ENCODE measurements at regions not wholly inside any gene's neighbourhood (a gene's known extent, or its start where the extent isn't known, plus 50 kb on each side); places are given as distances from the start of the nearest gene placed in this dataset.
"Not testable (repeated sequence)": the region's sequence is repeated elsewhere in the genome, so short reads cannot be mapped to it uniquely, and the experiment has no call there.

DNA sequence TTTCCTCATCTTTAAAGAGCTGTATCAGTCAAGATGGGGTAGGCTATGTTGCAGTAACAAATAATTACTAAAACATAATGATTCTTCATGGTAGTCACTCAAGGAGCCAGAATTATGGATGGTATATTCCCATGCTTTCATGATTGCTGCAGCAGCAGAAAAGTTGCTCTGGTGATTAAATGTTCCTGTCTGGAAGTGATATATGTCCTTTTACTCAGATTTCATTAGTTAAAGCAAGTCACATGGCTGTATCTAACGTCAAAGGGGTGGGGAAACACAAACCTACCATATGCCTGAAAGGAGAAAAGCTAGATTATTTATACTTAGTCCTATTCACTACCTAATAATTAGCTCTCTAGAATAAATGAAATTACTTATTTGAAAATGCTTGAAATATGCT is 594.7 kb downstream of the SOX5 start:
- intact Hi-C loops (cut with micrococcal nuclease) = no loop called here

DNA sequence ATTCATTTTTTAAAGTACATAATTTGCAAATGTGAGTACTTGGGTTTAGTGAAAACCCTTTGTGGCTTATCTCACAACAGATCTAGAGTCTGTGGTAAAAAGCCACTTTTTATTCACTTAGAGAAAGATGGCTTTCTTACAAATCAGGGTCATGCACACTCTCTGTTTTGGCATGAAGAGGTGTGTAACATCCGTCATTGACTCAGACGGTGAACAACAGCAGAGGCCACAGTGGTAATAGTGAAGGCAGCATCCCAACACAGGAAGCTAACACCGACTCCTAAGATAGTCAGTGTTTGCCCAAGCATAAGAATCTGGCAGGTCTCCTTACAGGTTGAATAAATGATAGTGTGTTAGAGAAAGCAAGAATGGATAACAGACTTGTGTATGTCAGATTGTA is 593.0 kb downstream of the SOX5 start:
- intact Hi-C loops (cut with micrococcal nuclease) = no loop called here

DNA sequence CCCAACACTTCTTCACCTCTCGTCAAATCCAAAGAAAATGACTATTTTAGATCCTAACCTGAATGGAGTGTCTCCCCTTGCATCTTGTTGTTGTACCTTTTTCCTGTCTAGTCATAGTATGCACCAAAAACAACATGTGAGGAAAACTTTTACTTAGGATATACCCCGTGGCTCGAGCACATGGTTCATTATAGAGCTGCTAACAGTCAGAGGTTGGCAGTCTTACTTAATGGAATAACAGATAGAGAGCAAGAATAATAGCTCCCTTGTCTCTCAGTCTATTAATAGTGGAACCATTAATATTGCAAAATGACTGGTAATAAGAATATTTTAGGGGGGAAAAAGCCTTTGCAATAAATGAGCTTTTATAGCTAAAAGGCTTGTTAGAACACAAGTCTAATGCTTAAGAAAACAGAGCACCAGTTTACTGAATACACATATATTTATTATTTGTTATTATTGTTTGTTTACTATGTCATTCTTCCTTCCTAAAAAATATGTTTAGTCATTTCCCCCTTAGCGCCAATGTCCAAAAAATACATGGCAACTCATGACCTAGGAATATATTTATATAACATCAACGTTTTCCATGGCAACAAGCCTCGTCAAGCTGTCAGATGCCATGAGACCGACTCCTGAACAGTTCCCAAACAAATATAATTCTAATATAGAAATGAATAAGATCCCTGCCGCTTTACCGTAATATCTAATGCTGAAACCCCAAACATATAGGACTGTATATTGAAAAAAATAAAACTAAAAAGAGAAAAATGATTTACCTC is 592.4 kb downstream of the SOX5 start:
- intact Hi-C loops (cut with micrococcal nuclease) = no loop called here

DNA sequence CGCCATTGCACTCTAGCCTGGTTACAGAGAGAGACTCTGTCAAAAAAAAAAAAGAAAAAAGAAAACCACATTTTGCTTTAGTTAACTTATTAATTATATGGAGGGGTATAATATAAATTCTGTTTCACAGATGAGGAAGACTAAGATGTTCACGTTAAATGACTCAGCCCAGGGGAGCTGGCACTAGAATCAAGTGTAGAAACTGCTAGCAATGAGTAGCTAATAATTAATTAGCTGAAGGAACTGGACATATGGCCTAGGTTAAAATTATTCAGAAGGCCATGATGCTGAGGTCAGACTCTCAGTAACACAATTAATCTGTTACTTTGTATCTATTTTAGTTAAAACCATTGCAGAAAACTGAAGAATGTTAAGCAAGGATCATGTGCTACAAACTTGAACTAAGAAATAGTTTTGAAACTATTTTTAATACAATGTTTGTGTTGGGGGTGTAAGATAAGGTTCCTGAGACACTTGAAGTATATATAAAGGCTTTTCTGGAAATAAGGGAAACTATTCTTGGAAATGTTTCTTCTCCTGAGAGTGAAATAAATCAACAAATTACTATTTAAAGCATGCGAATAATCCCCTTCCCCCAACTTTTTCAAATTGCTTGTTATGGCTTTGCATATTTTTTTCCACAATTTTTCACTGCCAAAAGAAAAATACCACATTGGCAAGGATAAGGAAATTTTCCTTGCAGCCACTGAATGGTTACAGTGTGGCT is 589.3 kb downstream of the SOX5 start:
- intact Hi-C loops (cut with micrococcal nuclease) = no loop called here

DNA sequence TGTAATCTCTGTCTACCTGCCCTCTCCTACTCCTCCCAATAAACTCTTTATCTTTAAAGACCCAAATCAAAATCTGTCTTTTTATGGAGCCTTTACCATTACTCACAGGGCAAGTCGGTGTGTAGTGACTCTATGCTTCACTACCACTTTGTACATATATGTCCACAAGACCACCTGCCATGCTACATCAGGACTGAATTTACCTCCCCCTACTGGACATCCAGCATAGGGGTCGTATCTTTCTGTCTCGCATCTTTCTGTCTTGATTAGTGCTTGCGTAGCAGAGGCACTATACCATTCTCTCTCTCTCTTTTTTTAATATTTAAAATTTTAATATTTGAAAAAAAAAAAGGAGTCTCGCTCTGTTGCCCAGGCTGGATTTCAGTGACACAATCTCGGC is 587.5 kb downstream of the SOX5 start:
- intact Hi-C loops (cut with micrococcal nuclease) = no loop called here

DNA sequence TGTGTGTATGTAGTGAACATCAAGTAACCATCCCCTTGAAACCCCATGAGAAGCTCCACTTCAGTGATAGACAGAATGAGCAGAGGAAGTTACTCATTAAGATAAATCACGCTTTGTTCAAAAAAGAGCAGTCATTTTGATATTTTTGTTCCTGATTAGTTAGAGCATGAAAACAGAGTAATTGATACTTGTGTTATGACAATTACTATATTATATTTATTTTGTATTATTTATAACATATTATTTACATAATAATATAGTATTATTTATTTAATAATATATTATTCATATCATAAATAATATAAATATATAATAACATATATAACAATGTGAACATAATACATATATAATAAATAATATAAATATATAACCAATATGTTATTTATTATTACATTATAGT is 580.9 kb downstream of the SOX5 start:
- intact Hi-C loops (cut with micrococcal nuclease) = no loop called here

DNA sequence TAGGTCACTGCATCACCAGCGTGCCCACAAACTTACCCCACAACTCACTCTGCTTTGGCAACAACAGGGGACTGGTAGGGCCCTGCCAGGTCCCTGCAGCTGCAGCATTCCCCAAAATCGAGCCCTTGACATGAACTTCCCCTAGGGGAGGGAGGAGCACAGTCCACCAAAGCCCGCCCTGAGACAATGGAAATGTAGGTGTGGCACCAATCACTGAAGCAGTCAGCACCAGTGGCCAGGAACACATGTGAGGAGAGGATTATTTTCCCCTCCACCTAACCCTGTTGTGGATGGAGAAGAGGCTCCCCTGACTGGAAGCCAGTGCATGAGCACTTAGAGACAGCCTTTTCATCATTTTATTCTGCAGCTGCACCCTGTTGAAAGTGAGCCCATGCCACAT is 573.8 kb downstream of the SOX5 start:
- intact Hi-C loops (cut with micrococcal nuclease) = no loop called here

DNA sequence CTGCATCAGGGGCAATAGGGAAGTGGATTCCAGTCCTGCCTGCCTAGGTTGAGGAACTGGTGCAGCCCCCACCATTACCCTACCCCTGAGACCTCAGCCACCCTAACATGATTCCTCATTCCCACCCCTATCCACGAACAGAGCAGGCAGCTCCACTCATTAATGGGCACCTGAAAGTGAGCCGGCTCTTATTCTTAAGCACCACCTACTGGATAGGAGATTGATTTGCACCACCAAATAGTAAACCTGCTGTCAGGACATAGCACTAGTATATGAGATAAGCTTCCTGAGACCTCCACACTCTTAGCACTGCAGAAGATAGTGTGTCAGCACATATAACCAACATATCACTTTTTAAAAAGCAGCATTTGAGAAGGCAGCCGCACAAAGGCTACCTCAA is 573.2 kb downstream of the SOX5 start:
- intact Hi-C loops (cut with micrococcal nuclease) = no loop called here

DNA sequence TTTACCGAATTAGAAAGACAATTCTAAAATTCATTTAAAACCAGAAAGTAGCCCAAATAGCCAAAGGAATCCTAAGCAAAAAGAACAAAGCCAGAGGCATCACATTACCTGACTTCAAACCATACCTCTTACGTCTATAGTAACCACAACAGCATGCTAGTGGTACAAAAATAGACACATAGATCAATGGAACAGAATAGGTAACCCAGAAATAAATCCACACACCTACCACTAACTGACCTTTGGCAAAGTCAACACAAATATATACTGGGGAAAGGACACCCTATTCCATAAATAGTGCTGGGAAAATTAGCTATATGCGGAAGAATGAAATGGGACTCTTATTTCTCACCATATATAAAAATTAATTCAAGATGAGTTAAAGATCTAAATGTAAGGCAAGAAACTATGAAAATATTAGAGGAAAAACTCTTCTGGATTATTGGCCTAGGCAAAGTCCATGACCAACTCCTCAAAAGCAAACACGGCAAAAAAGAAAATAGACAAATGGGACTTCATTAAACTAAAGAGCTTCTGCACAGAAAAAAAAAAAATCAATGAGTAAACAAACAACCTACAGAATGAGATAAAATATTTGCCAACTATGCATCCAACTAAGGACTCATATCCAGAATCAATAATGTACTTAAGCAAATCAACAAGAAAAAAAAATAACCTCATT is 568.9 kb downstream of the SOX5 start:
- intact Hi-C loops (cut with micrococcal nuclease) = no loop called here

DNA sequence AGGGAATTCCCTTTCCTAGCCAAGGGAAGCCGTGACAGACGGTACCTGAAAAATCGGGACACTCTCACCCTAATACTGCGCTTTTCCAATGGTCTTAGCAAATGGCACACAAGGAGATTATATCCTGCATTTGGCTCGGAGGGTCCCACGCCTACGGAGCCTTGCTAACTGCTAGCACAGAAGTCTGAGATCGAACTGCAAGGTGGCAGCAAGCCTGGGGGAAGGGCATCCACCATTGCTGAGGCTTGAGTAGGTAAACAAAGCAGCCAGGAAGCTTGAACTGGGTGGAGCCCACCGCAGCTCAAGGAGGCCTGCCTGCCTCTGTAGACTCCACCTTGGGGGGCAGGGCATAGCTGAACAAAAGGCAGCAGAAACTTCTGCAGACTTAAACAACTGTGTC is 560.6 kb downstream of the SOX5 start:
- intact Hi-C loops (cut with micrococcal nuclease) = not testable (repeated sequence)

DNA sequence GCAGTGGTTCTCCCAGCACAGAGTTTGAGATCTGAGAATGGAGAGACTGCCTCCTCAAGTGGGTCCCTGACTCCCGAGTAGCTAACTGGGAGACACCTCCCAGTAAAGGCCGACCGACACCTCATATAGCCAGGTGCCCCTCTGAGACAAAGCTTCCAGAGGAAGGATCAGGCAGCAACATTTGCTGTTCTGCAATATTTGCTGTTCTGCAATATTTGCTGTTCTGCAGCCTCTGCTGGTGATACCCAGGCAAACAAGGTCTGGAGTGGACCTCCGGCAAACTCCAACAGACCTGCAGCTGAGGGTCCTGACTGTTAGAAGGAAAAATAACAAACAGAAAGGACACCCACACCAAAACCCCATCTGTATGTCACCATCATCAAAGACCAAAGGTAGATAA is 560.2 kb downstream of the SOX5 start:
- intact Hi-C loops (cut with micrococcal nuclease) = not testable (repeated sequence)

DNA sequence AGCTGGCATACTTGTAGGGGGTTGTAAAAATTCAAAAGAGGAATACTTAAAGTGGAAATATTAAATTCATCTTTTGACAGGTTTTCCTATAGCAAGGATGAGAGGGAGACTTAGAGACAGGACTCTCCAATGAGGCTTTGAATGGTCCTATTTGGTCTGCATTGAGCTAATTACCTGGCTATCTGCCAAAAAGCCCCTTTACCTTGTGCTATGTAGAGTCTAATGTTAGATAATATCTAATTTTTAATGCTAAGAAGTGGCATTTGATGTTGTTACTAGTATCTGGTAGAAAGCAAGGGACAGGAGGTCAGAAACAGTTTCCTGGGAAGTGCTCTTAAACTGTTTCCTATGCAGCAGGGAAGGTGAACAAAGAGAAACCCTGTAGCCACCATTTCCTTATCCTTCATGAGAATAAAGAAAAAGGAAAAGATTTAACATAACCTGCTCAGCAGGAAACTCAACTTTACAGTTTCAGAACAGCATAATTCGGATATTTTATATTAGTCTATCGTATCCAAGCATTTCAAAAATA is 550.0 kb downstream of the SOX5 start:
- intact Hi-C loops (cut with micrococcal nuclease) = no loop called here

DNA sequence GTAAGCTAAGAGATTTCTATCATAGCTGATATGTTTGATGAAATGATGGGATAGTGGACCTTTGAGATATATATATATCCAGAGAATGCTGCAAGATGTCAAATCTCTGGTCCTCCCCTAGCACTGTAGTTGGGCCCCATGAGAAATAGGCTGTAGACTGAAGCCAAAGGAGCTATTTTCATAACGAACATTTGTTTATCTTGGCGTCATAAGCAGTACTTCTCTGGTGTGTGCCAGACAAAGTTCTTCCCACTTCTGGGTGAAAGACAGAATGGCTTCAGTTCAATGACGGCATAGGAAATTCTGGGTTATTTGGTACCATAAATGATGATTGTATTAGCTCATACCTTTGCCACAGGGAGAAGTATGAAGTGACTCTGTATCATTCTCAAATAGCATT is 534.3 kb downstream of the SOX5 start:
- intact Hi-C loops (cut with micrococcal nuclease) = no loop called here

DNA sequence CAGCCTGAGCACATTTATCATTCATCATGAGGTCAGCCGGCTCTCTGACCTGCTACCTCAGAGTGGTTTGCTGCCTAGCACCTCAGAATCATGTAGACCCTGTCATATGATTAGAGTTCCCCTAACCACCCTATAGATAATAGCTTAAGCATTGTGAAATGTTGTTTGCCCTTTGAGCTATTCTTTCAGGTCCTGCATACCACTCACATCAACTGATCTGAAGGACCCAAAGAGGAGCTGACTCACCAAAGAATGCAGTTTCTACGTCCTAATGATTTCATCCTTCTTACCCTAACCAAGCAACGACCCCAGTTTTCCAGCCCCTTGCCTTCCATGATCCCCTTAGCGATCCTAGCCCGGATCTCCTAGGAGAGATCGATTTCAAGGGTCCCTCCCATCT is 527.9 kb downstream of the SOX5 start:
- intact Hi-C loops (cut with micrococcal nuclease) = no loop called here

DNA sequence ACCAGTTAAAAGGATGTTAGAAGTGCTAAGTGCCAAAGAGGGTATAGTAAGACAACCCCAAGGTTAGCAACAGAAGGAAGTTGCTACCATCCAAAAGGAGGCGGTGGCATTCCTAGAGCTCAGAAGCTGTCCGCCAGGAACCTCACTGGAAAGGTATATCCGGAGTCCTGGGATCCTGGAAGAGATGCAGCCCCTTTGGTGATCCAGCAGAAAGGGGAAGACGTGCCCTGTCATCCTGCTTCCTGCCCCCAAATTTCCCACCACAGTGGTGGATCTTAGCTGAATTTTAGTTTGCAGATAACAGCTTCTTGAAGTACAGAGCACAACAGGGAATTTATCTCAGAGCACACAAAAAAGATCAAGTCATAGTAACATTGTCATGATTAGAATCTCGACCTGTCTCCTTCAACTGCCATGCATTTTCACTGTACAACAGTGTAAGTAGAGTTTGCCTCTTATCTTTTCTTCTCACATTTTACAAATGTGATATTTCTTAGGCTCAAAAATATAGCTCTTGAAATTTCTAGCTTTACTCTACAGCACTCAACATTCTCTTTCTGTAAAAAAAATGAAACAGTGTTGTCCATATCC is 526.3 kb downstream of the SOX5 start:
- intact Hi-C loops (cut with micrococcal nuclease) = no loop called here

DNA sequence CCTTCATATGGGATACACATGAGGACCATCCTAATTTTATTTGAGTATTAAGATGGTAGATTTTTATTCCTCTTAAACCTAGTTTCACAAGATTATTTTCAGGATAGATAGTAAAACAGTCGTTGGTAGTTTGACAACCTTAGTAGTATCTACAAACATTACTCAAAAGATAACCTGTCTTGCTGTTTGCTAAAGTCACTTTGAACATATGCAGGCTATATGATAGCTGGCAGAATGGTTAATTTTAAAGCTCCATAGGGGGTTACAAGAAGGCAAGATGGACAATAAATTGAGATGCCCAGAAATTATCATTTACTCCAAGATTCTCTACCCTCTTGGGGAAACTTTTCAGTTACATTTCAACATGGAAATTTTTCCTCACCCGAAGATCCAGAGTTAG is 525.7 kb downstream of the SOX5 start:
- intact Hi-C loops (cut with micrococcal nuclease) = no loop called here

DNA sequence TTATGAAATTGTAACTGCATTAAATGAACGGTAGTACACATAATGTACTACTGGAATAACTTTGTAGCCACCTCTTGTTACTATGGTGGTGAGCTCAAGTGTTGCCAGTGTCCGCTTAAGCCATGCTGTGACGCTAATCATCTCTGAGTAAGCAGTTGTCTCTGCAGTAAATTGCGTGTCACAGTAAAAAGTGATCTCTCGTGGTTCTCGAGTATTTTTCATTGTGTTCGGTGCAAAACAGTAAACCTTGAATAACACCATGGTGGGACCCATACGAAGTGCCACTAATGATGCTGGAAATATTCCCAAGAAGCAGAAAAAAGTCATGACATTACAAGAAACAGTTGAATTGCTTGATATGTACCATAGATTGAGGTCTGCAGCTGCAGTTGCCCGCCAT is 524.8 kb downstream of the SOX5 start:
- intact Hi-C loops (cut with micrococcal nuclease) = no loop called here

DNA sequence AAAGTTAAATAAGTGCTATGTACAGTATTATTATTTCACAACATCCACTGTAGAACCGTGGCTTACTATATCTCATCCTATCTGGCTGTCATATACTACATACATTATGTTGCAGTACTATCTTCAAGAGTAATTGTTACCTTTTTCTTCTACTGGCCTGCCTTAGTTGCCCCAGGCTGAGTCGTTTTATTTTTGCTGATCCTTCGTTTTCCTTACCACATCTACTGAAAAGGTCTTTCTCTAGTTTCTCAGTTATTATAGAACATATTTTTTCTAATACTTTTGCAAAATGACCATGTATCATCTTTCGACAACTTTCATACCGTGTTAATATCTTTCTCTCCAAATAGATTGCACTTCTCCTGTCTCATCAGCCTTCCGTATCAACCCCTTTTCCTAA is 523.1 kb downstream of the SOX5 start:
- intact Hi-C loops (cut with micrococcal nuclease) = no loop called here

DNA sequence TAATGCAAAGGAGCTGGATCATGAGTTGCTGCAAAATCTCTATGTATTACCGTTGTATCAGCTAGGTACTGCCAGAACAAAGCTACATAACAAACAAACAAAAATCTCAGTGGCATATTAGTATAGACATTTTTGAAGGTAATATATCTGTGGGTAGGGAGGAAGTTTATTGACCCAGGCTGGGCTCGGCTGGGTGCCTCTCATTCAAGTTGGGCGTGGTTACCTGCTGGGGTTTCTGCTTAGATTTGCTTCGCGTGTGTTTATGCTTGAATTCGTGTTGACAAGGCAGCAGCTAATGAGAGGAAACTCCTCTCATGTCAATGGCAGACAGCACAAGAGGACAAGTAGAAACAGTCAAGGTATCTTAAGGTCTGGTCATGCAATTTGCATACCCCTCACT is 520.7 kb downstream of the SOX5 start:
- intact Hi-C loops (cut with micrococcal nuclease) = no loop called here

DNA sequence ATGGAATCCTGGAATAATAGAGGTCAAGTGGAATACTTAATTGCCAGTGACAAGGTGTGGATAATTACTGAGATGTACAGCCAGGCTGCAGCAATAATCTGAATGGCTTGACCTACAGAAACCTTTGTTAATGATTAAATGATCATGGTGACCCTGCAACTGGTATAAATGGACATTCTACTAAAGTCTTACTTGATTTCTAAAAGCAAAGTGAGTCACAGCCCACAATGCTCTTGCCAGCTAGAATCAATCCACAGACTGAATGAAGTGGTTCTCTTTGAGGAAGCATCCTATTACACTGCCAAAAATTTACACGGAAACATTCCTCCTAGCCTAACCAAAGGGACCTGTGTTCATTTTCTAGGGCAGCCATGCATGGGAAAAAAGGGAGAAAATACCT is 518.5 kb downstream of the SOX5 start:
- intact Hi-C loops (cut with micrococcal nuclease) = no loop called here

DNA sequence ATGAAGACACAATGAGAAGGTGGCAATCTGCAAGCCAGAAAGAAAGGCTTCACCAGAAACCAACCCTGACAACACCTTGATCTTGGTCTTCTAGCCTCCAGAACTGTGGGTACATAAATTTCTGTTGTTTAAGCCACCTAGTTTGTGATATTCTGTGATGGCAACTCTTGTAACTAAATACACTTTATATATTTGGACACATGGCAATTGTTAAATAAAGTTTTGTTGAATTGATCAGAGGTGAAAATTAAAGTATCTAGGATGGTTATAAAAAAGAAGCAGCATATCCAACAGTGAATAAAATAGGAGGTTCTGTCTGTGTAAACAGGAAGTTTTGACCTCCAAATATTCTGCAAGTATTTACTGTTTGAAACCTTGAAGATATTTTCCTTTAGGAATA is 516.3 kb downstream of the SOX5 start:
- intact Hi-C loops (cut with micrococcal nuclease) = no loop called here

DNA sequence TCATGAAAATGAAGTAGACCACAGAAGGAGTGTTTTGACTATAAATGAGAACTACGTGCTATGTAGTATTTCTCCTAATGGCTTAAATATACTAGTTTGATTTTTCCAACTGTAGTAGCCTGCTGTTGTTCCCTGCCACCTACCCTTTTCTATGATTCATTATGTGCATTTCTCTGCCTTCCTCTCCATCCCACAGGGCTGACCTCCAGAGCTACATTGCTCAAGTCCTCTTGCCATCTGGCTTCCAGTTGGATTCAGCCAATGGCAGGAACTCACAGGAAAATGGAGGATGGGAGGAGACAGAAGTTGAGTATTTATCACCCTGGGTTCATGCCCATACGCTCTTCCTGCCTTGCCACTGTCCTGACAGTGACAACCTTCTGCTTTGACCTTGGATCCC is 515.3 kb downstream of the SOX5 start:
- intact Hi-C loops (cut with micrococcal nuclease) = no loop called here
